Keratinocyte (primary cell): ENCODE measurements at regions not wholly inside any gene's neighbourhood (a gene's known extent, or its start where the extent isn't known, plus 50 kb on each side); places are given as distances from the start of the nearest gene placed in this dataset.

Experiments
- DNase-seq: peaks from one replicate; pipeline ENCODE4 v3.0.0-alpha.2; 2011; ENCODE audit warnings: low read depth, missing footprints, low spot score
- FAIRE-seq: peaks from 2 replicates; lab custom pipeline; 2011; peaks lifted over from hg19 to GRCh38; lab: Jason Lieb, UNC
- H2AFZ ChIP-seq: 2 replicates; pipeline ENCODE4 v1.6.0; 2012; ENCODE audit warnings: low read length, control low read depth, inconsistent platforms; ENCODE audit not compliant: control insufficient read depth
- H3K27ac ChIP-seq: 2 replicates; pipeline ENCODE4 v1.5.1; 2011; ENCODE audit warnings: low read length; ENCODE audit not compliant: control insufficient read depth, insufficient read depth
- H3K27me3 ChIP-seq: 3 replicates; pipeline ENCODE4 v1.6.0; 2011; ENCODE audit warnings: low read length; ENCODE audit not compliant: control insufficient read depth, insufficient read depth; ENCODE audit errors: extremely low read depth
- H3K36me3 ChIP-seq, 2 experiments: 2 replicates in 1 of 2; 3 replicates in 1 of 2; pipeline ENCODE4 v1.5.1; 2011; ENCODE audit warnings: low read length in 2 of 2, mild to moderate bottlenecking in 1 of 2; ENCODE audit not compliant: control insufficient read depth in 2 of 2, insufficient read depth in 2 of 2; ENCODE audit errors: extremely low read depth in 1 of 2
- H3K4me1 ChIP-seq: 3 replicates; pipeline ENCODE4 v1.5.1; 2011; ENCODE audit warnings: low read length; ENCODE audit not compliant: control insufficient read depth, insufficient read depth; ENCODE audit errors: extremely low read depth
- H3K4me2 ChIP-seq: 3 replicates; pipeline ENCODE4 v1.6.0; 2011; ENCODE audit warnings: low read depth, low read length; ENCODE audit not compliant: control insufficient read depth, insufficient read depth; ENCODE audit errors: extremely low read depth
- H3K4me3 ChIP-seq, 3 experiments: fragments of 200-600 bp in 1 of 3; sonication (generic) in 1 of 3; 2 replicates in 2 of 3; 3 replicates in 1 of 3; pipeline ENCODE4 v1.5.1; 2011 to 2016; ENCODE audit warnings: low read length in 3 of 3, mild to moderate bottlenecking in 3 of 3, control low read depth in 2 of 3, inconsistent platforms in 1 of 3, low read depth in 1 of 3, mixed read lengths in 1 of 3, mixed run types in 1 of 3, moderate library complexity in 1 of 3; ENCODE audit not compliant: control insufficient read depth in 2 of 3, insufficient read depth in 2 of 3; ENCODE audit errors: extremely low read depth in 1 of 3
- H3K79me2 ChIP-seq: 2 replicates; pipeline ENCODE4 v1.6.0; 2012; ENCODE audit warnings: low read length; ENCODE audit not compliant: control insufficient read depth, insufficient read depth
- H3K9ac ChIP-seq: 3 replicates; pipeline ENCODE4 v1.6.0; 2011; ENCODE audit warnings: low read length; ENCODE audit not compliant: control insufficient read depth, insufficient read depth; ENCODE audit errors: extremely low read depth
- H3K9me1 ChIP-seq: 3 replicates; pipeline ENCODE4 v1.6.0; 2011; ENCODE audit warnings: low read length; ENCODE audit not compliant: control insufficient read depth, insufficient read depth; ENCODE audit errors: extremely low read depth
- H3K9me3 ChIP-seq: 2 replicates; pipeline ENCODE4 v1.5.1; 2012; ENCODE audit warnings: low read depth, low read length; ENCODE audit not compliant: control insufficient read depth
- H4K20me1 ChIP-seq: 3 replicates; pipeline ENCODE4 v1.6.0; 2011; ENCODE audit warnings: low read length; ENCODE audit not compliant: control insufficient read depth, insufficient read depth; ENCODE audit errors: extremely low read depth
- CTCF ChIP-seq, 3 experiments: IDR thresholded peaks in 1 of 3; conservative IDR thresholded peaks in 1 of 3; optimal IDR thresholded peaks in 1 of 3; 2 replicates in 2 of 3; 3 replicates in 1 of 3; pipeline versions ENCODE3 to v1.5.1; 2011; ENCODE audit warnings: low read length in 3 of 3, mild to moderate bottlenecking in 3 of 3, moderate library complexity in 2 of 3, control low read depth in 1 of 3, inconsistent platforms in 1 of 3; ENCODE audit not compliant: insufficient read depth in 2 of 3; ENCODE audit errors: extremely low read depth in 1 of 3
- EZH2 ChIP-seq: IDR thresholded peaks from one replicate; pipeline ENCODE4 v1.6.1; 2012; ENCODE audit warnings: inconsistent platforms, mild to moderate bottlenecking, low read length, moderate library complexity
- dilution Hi-C: fragments of 300-500 bp; cut with MboI; formaldehyde crosslinking; loops from one replicate; pipeline ENCODE4 v1.7.0; 2020; ENCODE audit warnings: low sequenced_read_pairs; ENCODE audit not compliant: extremely low pct_ligation_motif_present

GRCh38 chr1:238153939-238154338 lies 263.2 kb upstream of the ZP4 start:
- Histone ChIP-seq H3K27ac (no peak overlapping the region), H3K27me3 (no peaks in the 10 kb centered on the region), H2AFZ (no peak overlapping the region), H3K36me3 (no peaks in the 10 kb centered on the region), H3K9me1 (no peaks in the 10 kb centered on the region), H4K20me1 (no peaks in the 10 kb centered on the region), H3K9me3 (no peaks in the 10 kb centered on the region), H3K4me1 (no peaks in the 10 kb centered on the region), H3K9ac (no peak overlapping the region), H3K79me2 (no peaks in the 10 kb centered on the region), H3K4me3 (no peak overlapping the region), H3K4me2 (no peak overlapping the region)
- DNase-seq, result no peak
- dilution Hi-C loops, result no loop called here
- no peak for FAIRE-seq
- TF ChIP-seq EZH2, result no peak
- TF ChIP-seq CTCF (optimal IDR thresholded peaks at IDR 0.05 in 1 of 3, IDR thresholded peaks at IDR 0.05 in 1 of 3, conservative IDR thresholded peaks at IDR 0.05 in 1 of 3; ENCODE audit: extremely low read depth in 1 of 3, insufficient read depth in 2 of 3, low read length in 3 of 3), result no peak

GRCh38 chr1:238153253-238153652 lies 262.5 kb upstream of the ZP4 start:
- Histone ChIP-seq H3K79me2 (no peaks in the 10 kb centered on the region), H4K20me1 (no peaks in the 10 kb centered on the region), H3K9me3 (no peaks in the 10 kb centered on the region), H3K4me3 (no peak overlapping the region), H2AFZ (no peak overlapping the region), H3K36me3 (no peaks in the 10 kb centered on the region), H3K27ac (no peak overlapping the region), H3K9me1 (no peaks in the 10 kb centered on the region), H3K4me1 (no peaks in the 10 kb centered on the region), H3K27me3 (no peaks in the 10 kb centered on the region), H3K4me2 (no peak overlapping the region), H3K9ac (no peak overlapping the region)
- no peak for DNase-seq
- no peak for FAIRE-seq
- no peak for TF ChIP-seq EZH2
- TF ChIP-seq CTCF (optimal IDR thresholded peaks at IDR 0.05 in 1 of 3, IDR thresholded peaks at IDR 0.05 in 1 of 3, conservative IDR thresholded peaks at IDR 0.05 in 1 of 3; ENCODE audit: extremely low read depth in 1 of 3, insufficient read depth in 2 of 3, low read length in 3 of 3), result no peak
- dilution Hi-C loops, result no loop called here
